HepG2 (cell line): ENCODE measurements at regions not wholly inside any gene's neighbourhood (a gene's known extent, or its start where the extent isn't known, plus 50 kb on each side); places are given as distances from the start of the nearest gene placed in this dataset.

Experiments used
- BCL6 ChIP-seq: IDR thresholded peaks from 2 replicates; pipeline ENCODE4 v1.6.1; 2016; ENCODE audit warnings: missing genetic modification reagents, missing compliant biosample characterization
- BORCS8-MEF2B ChIP-seq: sonication (generic); formaldehyde crosslinking; IDR thresholded peaks from 2 replicates; pipeline ENCODE4 v1.8.0; 2022; ENCODE audit warnings: mild to moderate bottlenecking, missing genetic modification reagents
- ELF4 ChIP-seq: sonication (generic); formaldehyde crosslinking; IDR thresholded peaks from 2 replicates; pipeline ENCODE4 v1.5.0; 2020; ENCODE audit warnings: missing genetic modification reagents, mild to moderate bottlenecking, moderate library complexity, borderline replicate concordance
- MBD4 ChIP-seq: IDR thresholded peaks from 2 replicates; pipeline ENCODE4 v1.6.1; 2012; ENCODE audit warnings: low read length, inconsistent platforms, borderline replicate concordance
- MTA3 ChIP-seq: sonication (generic); formaldehyde crosslinking; IDR thresholded peaks from 2 replicates; pipeline ENCODE4 v1.4.0; 2020; ENCODE audit warnings: missing genetic modification reagents
- MXI1 ChIP-seq: IDR thresholded peaks from 3 replicates; pipeline ENCODE4 v1.6.1; 2012; ENCODE audit warnings: low read depth, low read length, inconsistent platforms, borderline replicate concordance
- NR3C1 ChIP-seq: sonication (generic); formaldehyde crosslinking; IDR thresholded peaks from 2 replicates; pipeline ENCODE4 v1.4.0; 2020; ENCODE audit warnings: missing genetic modification reagents
- TAF1 ChIP-seq: sonication (generic); formaldehyde crosslinking; IDR thresholded peaks from 2 replicates; pipeline ENCODE4 v1.4.0; 2020; ENCODE audit warnings: missing genetic modification reagents
- YY1 ChIP-seq: IDR thresholded peaks from 2 replicates; pipeline ENCODE4 v1.6.1; 2011; ENCODE audit warnings: low read length, low read depth, moderate library complexity, mild to moderate bottlenecking; ENCODE audit not compliant: insufficient read depth, insufficient replicate concordance
- ZBTB21 ChIP-seq: sonication (generic); formaldehyde crosslinking; IDR thresholded peaks from 2 replicates; pipeline ENCODE4 v1.4.0; 2020; ENCODE audit warnings: missing genetic modification reagents
- ZBTB7A ChIP-seq: sonication (generic); formaldehyde crosslinking; IDR thresholded peaks from 2 replicates; pipeline ENCODE4 v1.8.0; 2022; ENCODE audit warnings: mild to moderate bottlenecking, missing genetic modification reagents
- ZNF773 ChIP-seq: sonication (generic); formaldehyde crosslinking; IDR thresholded peaks from 2 replicates; pipeline ENCODE4 v1.4.0; 2020; ENCODE audit warnings: missing genetic modification reagents, borderline replicate concordance
- TF ChIP-seq, protein P1 (sequence below): sonication (generic); formaldehyde crosslinking; IDR thresholded peaks from 2 replicates; pipeline ENCODE4 v1.4.0; 2020; ENCODE audit warnings: missing genetic modification reagents, mild to moderate bottlenecking, borderline replicate concordance

DNA sequence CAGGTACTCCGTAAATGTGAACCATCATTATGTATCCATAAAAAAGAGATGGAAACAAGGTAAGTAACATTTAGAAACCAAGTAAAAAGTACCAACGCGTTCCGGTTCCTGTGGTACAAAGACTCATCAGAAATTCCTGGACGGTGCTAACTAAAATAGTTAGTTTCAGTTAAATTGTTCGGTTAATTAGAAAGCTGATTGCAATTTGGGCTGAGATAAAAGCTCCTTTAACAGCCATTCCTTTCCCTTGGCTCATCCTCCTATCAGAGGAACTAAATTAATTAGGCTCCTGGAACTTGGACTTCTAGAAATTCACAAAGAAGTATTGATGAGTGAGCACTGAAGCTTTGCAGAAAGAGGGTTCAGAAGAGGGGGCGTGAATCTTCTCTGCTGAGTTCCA, 63.5 kb downstream of the SOX1 start:
- TF ChIP-seq ZBTB7A = no peak
- TF ChIP-seq TAF1 (CRISPR knock-in tag) = no peak
- TF ChIP-seq BORCS8-MEF2B (CRISPR knock-in tag) = no peak
- no peak for TF ChIP-seq BCL6
- no peak for TF ChIP-seq MTA3
- TF ChIP-seq MBD4 = no peak
- TF ChIP-seq ZBTB21 (CRISPR knock-in tag) = no peak
- TF ChIP-seq NR3C1 (CRISPR knock-in tag) = no peak
- TF ChIP-seq MXI1 = no peak
- TF ChIP-seq, protein P1, sequence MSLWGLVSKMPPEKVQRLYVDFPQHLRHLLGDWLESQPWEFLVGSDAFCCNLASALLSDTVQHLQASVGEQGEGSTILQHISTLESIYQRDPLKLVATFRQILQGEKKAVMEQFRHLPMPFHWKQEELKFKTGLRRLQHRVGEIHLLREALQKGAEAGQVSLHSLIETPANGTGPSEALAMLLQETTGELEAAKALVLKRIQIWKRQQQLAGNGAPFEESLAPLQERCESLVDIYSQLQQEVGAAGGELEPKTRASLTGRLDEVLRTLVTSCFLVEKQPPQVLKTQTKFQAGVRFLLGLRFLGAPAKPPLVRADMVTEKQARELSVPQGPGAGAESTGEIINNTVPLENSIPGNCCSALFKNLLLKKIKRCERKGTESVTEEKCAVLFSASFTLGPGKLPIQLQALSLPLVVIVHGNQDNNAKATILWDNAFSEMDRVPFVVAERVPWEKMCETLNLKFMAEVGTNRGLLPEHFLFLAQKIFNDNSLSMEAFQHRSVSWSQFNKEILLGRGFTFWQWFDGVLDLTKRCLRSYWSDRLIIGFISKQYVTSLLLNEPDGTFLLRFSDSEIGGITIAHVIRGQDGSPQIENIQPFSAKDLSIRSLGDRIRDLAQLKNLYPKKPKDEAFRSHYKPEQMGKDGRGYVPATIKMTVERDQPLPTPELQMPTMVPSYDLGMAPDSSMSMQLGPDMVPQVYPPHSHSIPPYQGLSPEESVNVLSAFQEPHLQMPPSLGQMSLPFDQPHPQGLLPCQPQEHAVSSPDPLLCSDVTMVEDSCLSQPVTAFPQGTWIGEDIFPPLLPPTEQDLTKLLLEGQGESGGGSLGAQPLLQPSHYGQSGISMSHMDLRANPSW (CRISPR knock-in tag) = no peak
- no peak for TF ChIP-seq ZNF773
- no peak for TF ChIP-seq ELF4 (CRISPR knock-in tag)
- TF ChIP-seq YY1 = no peak
